NCI-H748 (cell line): ENCODE measurements at regions not wholly inside any gene's neighbourhood (a gene's known extent, or its start where the extent isn't known, plus 50 kb on each side); places are given as distances from the start of the nearest gene placed in this dataset.

Source experiments
- DNase-seq: peaks from one replicate; lab custom pipeline; 2025; ENCODE audit not compliant: unreplicated experiment; lab: John Stamatoyannopoulos, UW

DNA sequence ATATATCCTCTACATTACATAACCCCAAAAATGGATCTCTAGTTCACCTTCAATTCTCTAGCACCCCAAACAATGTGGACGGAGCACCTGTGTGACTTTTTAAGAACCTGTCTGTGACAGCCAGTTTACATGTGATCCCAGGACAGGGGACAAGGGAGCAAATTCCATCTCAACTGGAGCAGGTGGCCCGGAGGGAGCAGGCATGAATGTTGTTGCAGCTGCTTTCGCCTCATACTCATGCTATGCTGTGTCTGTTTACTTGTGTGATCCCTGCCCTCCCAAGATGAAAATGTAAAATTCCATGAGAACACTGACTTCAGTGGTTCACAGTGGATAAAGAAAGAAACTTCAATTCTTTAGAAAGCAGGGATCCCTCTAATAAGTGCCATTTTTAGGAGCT is 600.3 kb downstream of the CDH26 start:
- no peak for DNase-seq

GRCh38 chr20:60559462-60559861 is 601.2 kb downstream of the CDH26 start:
- peak; percentile 64 for DNase-seq

GRCh38 chr20:60561052-60561451 is 602.8 kb downstream of the CDH26 start:
- no peak for DNase-seq

- DNase-seq, result no peak
These were observed 606.9 kb downstream of the CDH26 start for GRCh38 chr20:60565083-60565482.

DNA sequence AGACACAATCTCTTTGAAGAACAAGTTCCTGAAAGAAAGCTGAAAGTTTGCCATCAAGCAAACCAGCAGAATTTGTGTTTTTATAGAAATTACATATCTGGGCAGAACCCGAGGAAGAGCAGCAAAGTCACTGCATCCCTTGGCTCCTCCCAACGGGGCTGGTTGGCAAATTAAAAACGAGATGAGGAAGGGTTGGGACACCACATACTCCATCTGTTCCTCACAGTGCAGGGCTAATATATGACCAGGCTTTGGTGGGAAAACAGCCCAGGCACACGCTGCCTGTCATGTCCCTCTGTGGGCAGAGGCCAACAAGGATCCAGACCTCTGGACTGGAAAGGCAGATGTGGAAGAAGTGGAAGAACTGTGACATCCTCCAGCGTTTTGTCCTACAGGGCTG is 607.3 kb downstream of the CDH26 start:
- DNase-seq, result no peak

- no peak for DNase-seq
These were observed 610.9 kb downstream of the CDH26 start for GRCh38 chr20:60569116-60569515.

- DNase-seq, result peak; percentile 96
These were observed 612.5 kb downstream of the CDH26 start for GRCh38 chr20:60570481-60571277.

DNA sequence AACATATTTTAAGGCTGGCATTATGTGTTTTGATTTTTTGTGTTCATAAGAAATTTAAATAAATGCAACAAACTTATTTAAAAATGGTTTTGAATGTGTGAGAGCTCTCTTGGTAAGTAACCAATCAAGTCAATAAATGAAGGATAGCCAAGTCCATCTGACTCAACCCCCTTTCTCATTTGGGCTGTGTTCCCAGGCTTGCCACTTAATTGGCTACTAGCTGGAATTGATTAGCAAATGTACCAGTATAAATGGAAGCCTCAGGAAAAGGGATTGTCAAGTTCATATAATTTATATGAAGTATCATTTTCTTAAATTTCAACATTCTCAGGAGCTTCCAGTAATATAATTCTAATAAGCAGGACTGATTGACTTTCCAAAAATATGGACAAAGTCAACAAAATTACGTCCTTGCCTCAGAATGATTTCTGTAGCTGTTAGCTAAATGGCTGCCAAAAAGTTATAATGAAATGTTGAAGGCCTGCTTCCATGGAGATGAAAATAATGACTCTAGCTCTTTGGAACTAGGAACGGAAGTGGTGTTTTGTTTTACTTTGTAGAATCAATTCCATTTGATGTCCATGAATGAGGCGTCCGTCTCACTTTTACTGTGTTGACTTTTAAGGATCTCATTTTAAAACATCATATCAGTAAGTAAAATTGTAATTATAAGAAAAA is 614.9 kb downstream of the CDH26 start:
- DNase-seq, result peak; percentile 93

DNA sequence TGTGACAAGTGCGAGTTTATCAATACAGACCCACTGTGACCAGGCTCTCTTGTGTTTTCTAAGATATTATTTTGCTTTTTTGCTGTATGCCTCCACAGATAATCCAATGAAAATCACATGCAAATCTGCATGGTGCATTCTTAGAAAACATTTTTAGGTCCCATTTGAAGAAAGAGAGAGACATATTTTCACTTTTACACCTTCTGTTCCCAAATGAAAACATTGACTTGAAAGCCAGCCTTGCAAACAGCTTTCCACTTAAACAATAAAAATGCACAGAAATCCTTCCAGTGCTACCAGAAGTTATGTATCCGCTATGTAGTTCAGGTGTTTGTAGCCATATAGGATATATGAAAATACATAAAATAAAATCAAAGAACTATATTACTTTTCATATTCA is 618.0 kb downstream of the CDH26 start:
- DNase-seq, result no peak

DNA sequence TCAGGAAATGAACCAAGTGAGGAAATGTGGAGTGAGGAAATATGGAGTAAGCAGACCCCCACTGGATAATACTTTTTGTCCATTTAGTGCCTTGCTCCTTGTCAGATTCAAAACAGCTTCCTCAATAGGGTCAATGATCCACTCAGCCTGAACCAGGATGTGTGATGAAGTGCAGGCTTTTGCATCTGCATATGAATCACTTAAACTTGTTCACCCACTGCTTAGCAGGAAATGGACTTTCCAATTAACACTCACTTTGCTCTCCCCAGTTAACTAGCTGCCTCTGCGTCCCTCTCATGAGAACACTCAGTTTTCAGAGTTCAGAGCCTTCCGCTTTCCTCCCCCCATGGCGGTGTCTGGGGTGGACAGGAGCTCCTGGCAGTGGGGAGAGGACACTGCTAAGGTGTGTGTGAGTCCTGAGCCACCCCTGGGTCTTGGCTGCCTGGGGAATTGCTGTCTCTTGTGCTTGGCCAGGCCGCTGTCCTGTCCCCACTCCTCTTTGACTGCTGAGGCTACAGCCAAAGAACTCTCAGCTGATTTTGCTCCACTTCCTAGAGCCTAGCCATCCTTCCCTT is 621.8 kb downstream of the CDH26 start:
- no peak for DNase-seq

- DNase-seq, result no peak
These were observed 623.4 kb downstream of the CDH26 start for GRCh38 chr20:60581606-60582115.

DNA sequence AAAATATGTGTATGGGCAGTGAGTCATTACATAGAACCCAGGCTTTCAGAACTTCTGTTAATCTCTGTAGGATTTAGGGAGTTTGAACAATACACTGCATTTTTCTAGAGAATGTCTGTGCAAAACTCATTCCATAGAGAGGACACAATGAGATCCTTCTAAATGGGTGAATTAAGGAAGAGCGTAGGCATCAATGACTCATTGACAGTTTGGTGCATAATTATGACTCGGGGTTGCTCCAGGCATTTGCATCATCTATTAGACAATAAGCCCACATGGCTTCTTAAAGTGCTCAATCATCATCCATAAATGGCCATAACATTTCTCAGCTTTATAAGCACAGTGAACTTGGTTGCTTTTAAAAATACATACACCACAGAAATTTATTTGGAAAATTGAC is 625.5 kb downstream of the CDH26 start:
- no peak for DNase-seq

DNA sequence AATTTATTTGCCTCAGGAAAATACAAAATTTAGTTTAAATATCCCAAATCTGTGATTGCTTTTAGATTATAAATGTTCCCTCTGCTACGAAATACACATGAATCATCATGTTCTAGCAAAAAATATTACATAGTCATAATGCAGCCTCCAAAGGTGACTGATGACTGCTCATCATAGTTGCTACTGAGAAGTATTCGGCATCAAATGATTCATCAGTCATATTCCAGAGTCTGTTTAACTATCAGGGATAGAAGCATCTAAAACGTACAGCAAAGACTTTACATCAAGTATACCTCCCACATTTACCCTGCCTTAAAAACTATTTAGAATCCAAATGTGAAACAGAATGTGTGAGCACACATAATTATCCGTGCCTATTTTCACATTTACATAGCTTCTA is 626.0 kb downstream of the CDH26 start:
- no peak for DNase-seq

- no peak for DNase-seq
These were observed 627.4 kb downstream of the CDH26 start for GRCh38 chr20:60585651-60586050.

DNA sequence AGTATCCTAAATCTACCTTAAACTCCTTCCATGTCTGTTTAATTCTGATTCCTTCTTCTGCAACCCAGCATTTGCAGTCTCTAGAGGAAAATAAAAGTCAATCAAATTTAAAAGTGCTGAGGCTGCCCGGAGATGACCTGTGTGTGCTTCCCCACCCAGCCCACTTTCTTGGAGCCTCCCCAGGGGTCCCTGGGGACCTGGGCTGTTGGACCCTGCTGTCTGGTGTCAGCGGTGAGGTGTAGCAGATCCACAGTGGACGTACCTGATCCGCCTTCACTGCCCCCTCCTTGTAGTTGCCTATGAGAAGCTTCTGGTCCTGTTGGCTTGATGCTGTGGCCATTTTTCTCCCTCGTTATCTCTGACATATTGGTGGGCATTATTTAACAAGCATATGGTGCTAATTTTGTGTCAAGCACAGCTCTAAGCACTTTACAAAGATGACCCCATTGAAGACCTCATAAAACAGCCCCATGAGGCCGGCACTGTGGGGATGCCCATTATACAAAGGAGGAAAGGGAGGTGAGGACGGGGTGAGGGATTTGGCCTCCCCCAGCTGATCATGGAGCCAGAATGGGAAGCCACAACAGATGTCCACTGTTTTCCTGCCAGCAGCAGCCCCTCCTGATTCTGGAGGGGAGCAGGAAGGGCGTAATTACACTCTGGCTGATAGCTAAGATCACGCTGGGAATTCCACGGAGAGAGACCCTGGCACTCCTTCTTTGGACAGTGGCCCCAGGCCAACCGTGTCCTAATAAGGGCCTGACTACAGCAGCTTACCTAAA is 628.2 kb downstream of the CDH26 start:
- DNase-seq, result peak; percentile 81

- DNase-seq, result no peak
These were observed 629.8 kb downstream of the CDH26 start for GRCh38 chr20:60587986-60588385.

- no peak for DNase-seq
These were observed 631.4 kb downstream of the CDH26 start for GRCh38 chr20:60589623-60590022.

DNA sequence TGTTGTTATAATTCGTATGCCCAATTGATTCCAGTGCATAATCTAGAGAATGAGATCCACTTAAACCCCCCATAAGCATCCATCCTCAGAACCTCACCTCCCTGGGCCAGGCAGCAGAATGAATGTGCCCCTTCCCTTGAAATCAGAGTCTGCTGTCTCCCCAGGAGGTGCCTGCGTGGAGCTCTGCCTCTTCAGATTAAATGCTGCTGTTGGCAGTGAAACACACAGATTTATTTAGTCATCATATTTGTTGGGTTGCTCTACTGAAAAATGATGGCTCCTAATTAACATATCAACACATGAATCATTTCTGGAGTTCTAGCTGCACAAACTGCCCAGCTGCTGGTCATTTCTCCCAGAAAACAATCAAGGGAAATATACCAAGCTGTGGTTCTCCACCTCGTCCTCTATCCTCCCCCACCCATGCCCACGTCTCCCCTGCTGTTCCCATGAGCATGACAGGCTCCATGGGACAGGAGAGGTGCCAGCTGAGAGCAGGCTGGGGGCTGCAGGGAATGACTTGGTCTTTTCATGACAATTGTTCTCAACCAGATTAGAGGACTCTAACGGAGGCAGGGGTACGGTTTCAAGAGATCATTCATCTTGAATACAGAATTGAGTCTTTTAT is 633.1 kb downstream of the CDH26 start:
- no peak for DNase-seq

GRCh38 chr20:60598528-60598927 is 640.3 kb downstream of the CDH26 start:
- DNase-seq, result no peak

- DNase-seq, result no peak
These were observed 641.2 kb downstream of the CDH26 start for GRCh38 chr20:60599381-60599780.

DNA sequence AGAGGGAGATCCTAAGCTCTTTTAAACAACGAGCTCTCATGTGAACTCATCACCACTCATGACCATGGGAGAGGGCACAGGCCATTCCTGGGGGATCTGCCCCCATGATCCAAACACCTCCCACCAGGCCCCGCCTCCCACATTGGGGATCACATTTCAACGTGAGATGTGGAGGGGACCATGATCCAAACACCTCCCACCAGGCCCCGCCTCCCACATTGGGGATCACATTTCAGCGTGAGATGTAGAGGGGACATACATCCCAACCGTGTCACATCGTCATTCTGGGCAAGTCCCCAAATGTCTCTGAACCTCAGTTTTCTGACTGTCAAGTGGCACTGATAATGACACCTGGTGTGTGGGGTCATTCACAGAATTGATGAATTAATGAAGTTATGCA is 641.8 kb downstream of the CDH26 start:
- DNase-seq, result no peak
